ENCODE measurements at regions not wholly inside any gene's neighbourhood (a gene's known extent, or its start where the extent isn't known, plus 50 kb on each side); places are given as distances from the start of the nearest gene placed in this dataset.

DNA sequence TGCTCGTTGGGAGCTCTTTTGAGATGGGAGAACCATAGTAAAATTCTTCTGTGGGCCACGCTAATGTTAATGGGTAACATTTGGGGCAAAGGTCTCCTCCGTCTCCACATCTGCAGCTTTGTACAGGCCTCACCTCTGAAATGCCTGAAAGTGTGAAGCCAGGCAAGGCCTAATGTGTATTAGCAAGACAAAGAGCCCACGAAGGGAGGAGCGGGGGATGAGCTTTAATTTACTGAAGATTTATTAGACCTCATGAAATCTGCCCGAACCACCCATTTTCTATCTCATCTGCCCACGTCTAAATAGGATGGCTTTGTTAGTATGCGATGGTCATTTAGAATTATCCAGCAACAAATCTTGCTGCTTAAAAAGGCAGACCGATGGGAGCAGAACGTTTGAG is 408.9 kb downstream of the PMP22 start:
- DNase-seq (ENCODE audit: low read depth, low spot score), result no peak
- no peak overlapping the region for H3K4me3 ChIP-seq (ENCODE audit: low read length)

DNA sequence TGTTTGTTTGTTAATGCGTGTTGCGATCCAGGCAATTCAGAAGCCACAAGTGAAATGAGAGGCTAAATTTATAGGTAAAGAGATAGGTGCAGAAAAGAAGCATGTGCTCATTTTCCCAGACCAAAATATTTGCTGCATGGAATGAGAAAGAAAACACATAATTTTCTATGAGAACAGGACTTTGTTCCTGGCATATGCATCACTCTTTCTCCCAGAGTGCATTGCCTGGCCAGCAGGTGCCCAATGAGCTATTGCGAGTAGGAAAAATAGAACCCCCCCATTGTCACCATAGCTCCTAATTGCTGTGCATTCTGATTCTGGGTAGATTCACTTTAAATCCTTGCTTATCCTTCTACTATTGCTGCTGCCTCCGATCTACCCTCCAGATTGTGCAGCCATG is 410.4 kb downstream of the PMP22 start:
- no peak for DNase-seq (ENCODE audit: low read depth, low spot score)
- no peak overlapping the region for H3K4me3 ChIP-seq (ENCODE audit: low read length)

DNA sequence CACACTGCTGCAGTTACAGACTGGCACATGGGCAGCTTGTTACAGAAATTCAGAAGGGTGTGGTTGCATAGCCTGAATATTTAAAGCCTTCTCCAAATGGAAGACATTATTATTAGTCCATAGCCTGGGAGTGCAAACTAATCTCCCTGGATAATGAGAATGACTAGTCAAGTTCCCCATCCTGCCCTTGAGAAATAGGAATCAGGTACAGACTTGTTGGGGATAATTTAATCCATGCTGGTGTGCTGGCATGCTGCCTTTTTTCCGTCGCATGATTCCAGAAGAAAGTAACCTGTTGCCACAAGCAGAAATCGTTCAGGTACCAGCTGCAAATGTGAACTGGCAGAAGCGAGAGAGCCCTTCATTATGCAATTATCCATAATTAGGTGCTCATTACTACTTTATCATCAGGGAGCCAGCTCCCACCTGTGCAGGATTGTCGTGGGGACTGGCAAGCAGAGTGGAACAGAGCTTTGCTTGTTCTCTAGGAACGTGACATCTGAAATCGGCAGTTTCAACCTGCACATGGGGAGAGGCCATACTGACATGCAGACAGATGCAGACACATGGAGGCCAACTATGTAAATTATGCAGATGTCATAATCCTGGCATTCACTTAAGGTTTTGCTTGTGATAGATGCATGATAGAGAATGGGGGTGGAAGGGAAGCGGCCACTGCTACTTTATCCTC is 419.4 kb downstream of the PMP22 start:
- H3K4me3 ChIP-seq (ENCODE audit: low read length), result no peak overlapping the region
- no peak for DNase-seq (ENCODE audit: low read depth, low spot score)

DNA sequence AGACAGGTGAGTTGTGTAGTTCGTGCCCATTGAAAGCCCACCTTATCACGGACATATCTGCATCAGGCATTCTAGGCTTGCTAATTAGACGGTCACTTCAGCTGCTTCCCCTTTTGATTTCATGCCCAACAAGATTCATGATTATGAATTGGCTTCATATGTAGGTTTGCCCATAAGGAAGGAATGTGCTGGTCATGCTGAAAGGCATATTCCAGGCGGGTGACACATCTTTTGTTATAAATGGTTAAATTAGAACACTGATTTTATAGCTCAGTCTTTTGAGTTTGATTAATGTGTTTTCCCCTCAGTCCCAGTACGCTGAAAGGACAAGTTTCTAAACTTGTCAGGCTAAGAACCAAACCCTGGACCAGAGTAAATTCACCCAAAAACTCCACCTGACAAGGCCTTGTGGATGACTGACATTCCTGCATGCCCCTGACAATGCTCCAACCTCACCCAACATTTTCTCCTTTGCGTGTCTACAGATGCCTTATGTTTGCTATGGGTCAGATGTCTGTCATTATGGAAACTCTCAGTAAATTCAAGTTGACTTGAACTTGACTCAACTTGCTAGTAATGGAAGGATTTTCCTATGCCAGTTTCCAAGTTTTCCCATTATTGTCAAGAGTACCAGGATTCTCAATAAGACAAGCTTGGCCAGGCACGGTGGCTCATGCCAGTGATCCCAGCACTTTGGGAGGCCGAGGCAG is 421.9 kb downstream of the PMP22 start:
- DNase-seq (ENCODE audit: low read depth, low spot score), result no peak
- H3K4me3 ChIP-seq (ENCODE audit: low read length), result no peak overlapping the region

DNA sequence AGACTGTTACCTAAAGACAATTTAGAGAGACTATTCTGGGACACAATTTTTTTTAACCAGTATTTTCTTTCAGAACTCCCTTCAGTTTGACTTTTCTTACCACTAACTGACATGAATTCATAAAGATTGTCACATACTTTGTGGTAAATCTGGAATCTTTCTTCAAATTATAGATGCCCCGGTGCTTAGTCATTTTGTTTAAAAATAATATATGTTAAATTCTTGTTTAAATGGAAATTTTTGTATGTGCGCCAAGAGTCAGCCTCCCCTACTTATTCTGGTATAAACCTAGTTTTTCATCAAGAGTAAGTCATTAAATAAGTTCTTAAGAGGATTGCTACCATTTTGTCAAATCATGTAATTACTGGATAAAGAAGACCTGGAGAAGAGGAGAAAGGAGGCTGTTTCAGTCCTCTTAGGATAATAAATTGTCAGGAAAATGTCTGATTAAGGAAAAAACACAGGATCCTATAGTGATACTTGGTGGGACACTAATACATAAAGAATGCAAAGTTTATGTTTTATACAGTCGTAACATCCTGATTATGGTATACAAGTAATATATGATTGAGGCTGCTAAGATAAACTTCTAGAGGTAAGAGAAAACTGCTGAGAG is 424.4 kb downstream of the PMP22 start:
- H3K4me3 ChIP-seq (ENCODE audit: low read length), result no peak overlapping the region
- no peak for DNase-seq (ENCODE audit: low read depth, low spot score)

DNA sequence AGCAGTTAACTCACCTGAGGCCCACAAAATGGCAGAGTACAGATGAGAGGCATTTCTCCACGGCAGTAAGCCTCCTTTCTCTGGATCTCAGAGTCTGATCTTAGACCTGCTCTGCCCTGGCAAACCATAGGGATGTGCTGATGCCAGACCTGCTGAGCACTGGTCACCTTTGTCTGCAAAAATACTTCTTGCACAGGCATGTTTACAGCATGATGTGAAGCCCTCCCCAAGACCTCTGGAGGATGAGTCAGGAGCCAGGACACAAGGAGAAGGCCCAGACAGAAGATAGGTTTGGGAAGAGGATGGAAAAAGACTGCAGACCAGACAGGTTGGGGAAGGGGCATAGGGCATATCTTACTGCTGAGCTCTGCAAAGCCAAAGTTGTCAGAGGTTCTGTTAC is 426.6 kb downstream of the PMP22 start:
- H3K4me3 ChIP-seq (ENCODE audit: low read length), result no peak overlapping the region
- no peak for DNase-seq (ENCODE audit: low read depth, low spot score)

DNA sequence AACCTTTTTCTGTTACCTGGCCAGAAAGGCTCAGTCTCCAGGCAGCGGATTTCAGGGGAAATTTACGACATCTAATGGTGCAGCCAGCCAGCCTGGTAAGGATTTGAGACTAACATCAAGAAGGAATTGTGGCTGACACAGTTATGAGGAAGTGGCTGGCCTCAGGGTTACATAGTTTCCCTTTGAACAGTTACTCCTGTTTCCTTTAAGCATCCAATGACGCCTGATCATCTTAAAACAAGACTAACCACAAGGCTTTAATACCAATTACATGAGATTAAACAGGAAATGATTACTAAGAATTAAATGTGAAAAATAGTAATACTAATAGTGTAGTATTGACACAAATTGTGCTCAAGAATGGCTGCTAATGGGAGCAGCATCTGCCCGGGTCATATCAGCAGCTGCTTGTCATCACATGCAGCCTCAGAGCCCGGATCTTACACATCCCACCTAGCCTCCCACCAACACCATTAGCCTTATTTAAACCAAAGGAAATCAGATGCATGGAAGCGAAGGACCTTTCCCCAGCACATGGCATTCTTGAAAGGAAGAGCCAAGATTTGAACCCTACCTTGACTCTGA is 431.8 kb downstream of the PMP22 start:
- DNase-seq (ENCODE audit: low read depth, low spot score), result peak; percentile 62

DNA sequence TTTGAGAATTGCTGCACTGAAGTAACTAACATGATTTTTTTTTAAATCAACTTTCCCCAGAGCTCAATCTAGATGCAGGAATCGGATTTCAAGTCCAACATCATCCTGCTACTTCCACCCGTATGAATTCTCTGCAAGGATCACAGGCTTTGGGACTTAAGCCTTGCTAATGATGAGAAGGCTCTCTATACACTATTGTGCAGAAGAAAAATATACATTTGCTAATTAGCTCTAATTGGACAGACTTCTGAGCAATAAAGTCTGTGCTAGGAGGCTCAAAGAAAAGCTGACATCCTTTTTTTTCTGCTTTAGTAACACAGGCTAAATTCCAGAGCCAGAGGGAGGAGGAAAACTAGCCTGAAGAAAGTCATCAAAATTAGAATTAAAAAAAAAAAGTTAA is 433.6 kb downstream of the PMP22 start:
- DNase-seq (ENCODE audit: low read depth, low spot score), result no peak
- no peak overlapping the region for H3K4me3 ChIP-seq (ENCODE audit: low read length)

More for the DNA sequence above, 431.8 kb downstream of the PMP22 start:
- no peak overlapping the region for H3K4me3 ChIP-seq (ENCODE audit: low read length)

DNA sequence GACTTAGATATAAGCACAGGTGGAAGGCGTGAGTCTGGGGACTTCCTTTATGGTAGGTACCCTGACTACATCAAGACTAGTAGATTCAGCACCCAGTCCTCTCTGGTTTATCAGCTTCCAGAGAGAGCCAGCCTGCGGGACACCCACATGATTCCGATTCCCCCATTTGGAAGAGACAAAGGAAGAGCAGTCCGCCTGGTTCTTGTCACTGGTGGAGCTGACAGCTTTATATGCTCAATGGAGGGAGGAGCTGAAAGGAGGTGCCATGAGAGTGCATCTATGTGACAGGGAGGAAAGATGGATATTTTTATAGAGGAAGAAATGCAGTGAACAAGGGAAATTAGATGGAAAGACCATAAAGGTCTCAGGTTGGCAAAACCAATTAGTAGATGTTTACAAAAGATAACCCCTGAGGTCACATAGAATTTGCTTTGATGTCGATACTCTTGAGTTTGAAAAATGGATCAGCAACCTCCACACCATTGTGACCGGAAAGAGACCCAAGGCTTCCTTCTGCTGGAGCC is 437.7 kb downstream of the PMP22 start:
- no peak for DNase-seq (ENCODE audit: low read depth, low spot score)
- H3K4me3 ChIP-seq (ENCODE audit: low read length), result no peak overlapping the region

DNA sequence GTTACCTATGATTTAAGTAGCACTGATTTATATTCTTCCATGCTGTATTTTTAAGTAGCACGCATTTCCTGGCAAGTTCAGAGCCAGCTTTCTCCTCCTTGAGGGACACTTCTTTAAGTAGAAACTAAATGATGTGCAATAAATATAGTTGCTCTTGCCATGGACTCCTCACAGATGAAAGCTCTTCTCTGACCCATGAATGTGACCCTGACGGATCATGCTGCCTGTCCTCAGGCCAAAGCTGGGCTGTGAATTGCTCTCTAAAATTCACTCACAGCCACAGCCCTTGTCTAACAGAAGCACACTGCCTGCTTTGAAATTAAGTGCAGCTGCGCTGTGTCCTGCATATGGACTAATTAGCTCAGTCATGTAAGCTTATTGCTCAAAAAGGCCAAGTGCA is 438.8 kb downstream of the PMP22 start:
- H3K4me3 ChIP-seq (ENCODE audit: low read length), result no peak overlapping the region
- DNase-seq (ENCODE audit: low read depth, low spot score), result no peak

DNA sequence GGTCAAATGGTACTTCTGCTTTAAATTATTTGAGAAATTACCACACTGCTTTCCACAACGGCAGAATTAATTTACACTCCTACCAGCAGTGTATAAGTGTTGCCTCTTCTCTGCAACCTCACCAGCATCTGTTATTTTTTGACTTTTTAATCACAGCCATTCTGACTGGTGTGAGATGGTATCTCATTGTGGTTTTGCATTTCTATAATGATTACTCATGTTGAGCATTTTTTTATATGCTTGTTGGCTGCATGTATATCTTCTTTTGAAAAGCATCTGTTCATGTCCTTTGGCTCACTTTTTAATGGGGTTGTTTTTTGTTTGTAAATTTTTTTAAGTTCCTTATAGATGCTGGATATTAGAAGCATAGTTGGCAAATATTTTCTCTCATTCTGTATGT is 446.7 kb downstream of the PMP22 start:
- no peak for DNase-seq (ENCODE audit: low read depth, low spot score)
- H3K4me3 ChIP-seq (ENCODE audit: low read length), result no peak overlapping the region

DNA sequence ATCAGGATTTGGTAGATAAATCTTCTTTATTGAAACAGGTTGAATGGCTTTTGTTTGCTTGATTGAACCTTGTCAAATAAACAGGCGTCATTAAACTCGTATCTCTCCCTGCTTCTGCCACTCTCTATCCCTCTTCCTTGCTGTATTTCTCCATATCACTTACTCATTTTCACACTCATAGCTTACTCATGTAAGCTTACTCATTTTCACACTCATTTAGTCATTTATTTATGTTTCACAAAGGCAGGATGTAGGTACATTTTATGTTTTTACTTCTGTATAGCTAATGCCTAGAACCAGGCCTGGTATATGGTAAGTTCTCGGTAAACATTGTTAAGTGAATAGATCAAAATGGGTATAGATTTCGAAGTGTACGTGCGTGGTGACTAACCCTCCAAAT is 450.0 kb downstream of the PMP22 start:
- no peak for DNase-seq (ENCODE audit: low read depth, low spot score)
- H3K4me3 ChIP-seq (ENCODE audit: low read length), result no peak overlapping the region

DNA sequence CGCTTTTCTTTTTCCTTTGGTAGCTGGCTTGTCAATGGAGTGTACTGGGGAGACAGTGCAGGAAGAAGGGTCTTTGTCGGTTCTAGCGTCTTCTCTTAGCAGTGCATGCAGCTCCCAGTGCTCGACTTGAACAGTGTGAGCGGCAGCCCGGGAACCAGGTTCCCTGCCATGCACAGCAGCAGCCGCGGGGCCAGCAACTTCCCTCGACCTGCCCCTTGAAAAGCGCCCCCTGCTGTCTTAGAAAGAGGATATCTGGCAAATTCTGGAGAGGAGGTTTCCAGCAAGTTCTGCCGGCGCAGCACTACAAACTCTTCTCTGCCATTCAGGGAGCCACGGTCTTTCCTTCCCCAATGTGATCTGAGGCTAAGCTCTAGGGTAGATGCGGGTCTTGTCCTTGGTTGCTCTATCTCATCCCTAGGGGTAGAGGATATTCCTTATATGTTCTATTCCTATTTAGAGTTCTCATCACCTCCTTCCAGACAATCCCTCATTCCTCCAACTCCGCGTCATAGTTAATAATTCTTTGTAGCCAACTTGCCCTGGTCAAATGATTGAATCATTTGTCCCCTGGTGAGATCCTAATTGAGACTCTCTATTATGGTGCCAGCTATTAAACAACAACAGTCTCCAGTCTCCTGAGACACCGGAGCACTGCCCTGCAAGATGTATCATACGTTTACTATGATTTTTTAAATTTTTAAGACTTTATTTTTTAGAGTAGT is 451.3 kb downstream of the PMP22 start:
- DNase-seq (ENCODE audit: low read depth, low spot score), result peak; percentile 46
- H3K4me3 ChIP-seq (ENCODE audit: low read length), result no peak overlapping the region

DNA sequence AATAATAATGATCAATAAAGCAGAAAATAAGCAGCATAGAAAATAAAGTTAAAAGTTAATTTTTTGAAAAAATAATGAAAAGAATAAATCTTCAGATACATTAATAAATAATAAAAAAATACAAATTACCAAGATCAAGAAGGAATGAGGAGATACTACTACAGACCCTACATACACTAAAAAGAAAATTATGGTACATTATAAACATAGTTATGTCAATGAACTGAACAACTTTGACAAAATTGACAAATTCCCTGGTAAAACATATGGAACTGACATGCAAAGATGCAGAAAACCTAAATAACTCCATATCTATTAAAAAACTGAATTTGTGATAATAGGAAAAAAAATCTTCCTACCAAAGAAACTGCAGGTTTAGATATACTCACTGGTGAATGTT is 456.7 kb downstream of the PMP22 start:
- no peak overlapping the region for H3K4me3 ChIP-seq (ENCODE audit: low read length)
- no peak for DNase-seq (ENCODE audit: low read depth, low spot score)

DNA sequence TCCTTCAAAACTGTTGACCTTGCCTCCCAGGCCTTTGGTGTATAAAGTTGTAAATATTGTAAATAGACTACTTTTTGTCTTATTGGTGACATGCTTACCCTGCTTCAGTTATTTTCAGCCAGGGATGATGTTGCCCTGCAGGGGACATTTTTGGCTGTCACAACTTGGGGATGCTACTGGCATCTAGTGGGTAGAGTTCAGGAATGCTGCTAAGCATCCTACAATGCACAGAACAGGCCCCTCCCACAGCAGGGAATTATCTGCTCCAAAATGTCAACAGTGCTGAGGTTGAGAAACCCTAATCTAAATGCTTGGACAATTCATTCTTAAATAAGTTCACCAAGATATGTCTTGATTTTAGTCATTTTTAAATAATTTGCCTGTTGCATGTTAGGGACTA is 459.8 kb downstream of the PMP22 start:
- H3K4me3 ChIP-seq (ENCODE audit: low read length), result no peak overlapping the region
- no peak for DNase-seq (ENCODE audit: low read depth, low spot score)

DNA sequence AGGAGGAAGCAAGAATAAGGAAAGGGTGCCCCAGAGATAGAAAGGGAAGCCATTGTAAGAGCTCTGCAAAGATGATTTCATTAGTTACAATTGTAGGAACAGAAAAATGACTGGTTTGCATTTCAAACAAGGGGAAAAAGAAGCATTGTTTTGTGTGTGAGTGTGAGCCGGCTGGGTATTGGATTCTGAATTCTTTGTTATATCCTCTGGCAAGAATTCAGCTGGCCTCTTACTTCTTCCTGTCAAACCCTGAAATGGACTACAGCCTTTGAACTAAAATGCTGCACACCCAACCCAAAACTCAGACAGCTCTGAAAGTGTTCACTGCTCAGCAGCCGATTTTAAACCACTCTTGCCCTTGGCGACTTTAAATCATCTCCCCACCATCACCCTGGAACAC is 461.3 kb downstream of the PMP22 start:
- no peak for DNase-seq (ENCODE audit: low read depth, low spot score)
- no peak overlapping the region for H3K4me3 ChIP-seq (ENCODE audit: low read length)

DNA sequence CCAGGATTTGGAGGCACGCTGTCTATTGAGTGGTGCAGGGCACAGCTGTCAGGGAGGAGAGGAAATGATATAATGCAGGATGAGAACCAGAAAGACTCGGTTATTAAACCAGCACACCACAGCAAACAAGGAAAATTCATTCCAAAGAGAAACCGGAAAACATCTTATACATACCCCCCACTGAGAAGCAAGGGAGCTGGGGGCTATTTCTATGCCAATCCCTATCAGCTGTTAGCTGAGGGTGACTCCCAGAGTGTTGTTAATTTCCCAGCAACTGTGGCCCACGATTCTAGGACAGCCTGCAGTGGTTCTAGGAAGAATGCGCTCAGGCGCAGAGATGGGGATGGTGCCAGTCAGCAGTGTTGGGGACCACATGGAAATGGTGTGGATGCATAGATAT is 467.3 kb downstream of the PMP22 start:
- DNase-seq (ENCODE audit: low read depth, low spot score), result no peak
- H3K4me3 ChIP-seq (ENCODE audit: low read length), result no peak overlapping the region

DNA sequence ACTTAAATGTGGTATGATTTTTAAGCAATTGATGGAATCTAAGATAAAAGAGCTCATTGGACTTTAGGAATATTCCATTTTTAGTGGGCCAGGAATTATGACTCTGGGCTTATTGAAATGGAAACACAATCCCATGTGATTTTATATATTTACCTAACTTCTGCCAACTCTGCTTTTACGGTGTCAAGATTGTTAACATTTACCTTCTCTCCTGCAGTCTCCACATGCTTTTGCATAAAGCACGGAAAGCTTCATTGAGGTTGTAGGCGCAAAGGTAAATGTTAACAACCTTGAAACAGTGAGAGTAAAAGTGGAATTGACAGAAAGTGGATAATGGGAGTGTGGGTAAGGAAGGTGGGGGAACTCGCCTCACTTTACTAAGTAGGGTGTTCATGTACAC is 468.1 kb downstream of the PMP22 start:
- no peak overlapping the region for H3K4me3 ChIP-seq (ENCODE audit: low read length)
- DNase-seq (ENCODE audit: low read depth, low spot score), result no peak

DNA sequence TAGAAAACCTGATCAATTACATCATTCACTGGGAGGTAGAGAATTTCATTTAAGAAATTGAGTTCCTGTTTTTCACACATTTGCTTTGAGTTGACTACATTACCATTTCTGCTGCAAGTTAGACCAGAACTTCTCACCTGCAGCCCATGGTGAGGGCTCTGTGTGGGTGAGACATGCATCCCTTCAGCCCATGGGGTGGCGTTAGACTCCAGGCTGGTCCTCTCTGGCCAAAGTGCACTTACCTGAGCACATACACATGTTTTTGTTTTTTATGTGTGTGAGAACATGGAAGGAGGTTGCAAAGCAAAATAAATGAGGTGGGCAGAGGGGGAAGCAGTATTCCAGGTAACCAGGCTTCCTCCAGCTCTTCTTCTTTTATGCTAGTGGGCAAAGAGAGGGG is 470.2 kb downstream of the PMP22 start:
- no peak for DNase-seq (ENCODE audit: low read depth, low spot score)
- H3K4me3 ChIP-seq (ENCODE audit: low read length), result no peak overlapping the region
